Kidney (tissue), 13 donors: ENCODE measurements at regions not wholly inside any gene's neighbourhood (a gene's known extent, or its start where the extent isn't known, plus 50 kb on each side); places are given as distances from the start of the nearest gene placed in this dataset.
"Not testable (repeated sequence)": the region's sequence is repeated elsewhere in the genome, so short reads cannot be mapped to it uniquely, and the experiment has no call there.

Source experiments
- DNase-seq, 5 donors: peaks; one replicate each; pipeline ENCODE4 v3.0.0-alpha.2; 2013 to 2020
- FAIRE-seq: peaks from 2 replicates; lab custom pipeline; 2012; peaks lifted over from hg19 to GRCh38; lab: Jason Lieb, UNC
- H3K27ac ChIP-seq, 2 donors: one replicate each; pipeline ENCODE4 v1.7.0; 2013; ENCODE audit warnings: low read depth in 2 of 2, low read length in 2 of 2, inconsistent platforms in 1 of 2
- H3K27me3 ChIP-seq: one replicate; pipeline ENCODE4 v1.7.1; 2013; ENCODE audit warnings: low read length, inconsistent platforms; ENCODE audit not compliant: control insufficient read depth, insufficient read depth
- H3K36me3 ChIP-seq, 3 donors: one replicate each; pipeline versions ENCODE4 v1.7.0 to v1.7.1; 2013; ENCODE audit warnings: low read length in 3 of 3, control low read depth in 1 of 3, inconsistent platforms in 1 of 3; ENCODE audit not compliant: insufficient read depth in 3 of 3, control insufficient read depth in 2 of 3
- H3K4me1 ChIP-seq, 3 donors: one replicate each; pipeline versions ENCODE4 v1.7.0 to v1.7.1; 2013; ENCODE audit warnings: low read length in 3 of 3, inconsistent platforms in 1 of 3, low read depth in 1 of 3; ENCODE audit not compliant: control insufficient read depth in 2 of 3, insufficient read depth in 2 of 3
- H3K4me3 ChIP-seq, 3 donors: one replicate each; pipeline versions ENCODE4 v1.7.0 to v1.8.1; 2013; ENCODE audit warnings: low read length in 3 of 3, control low read depth in 1 of 3, inconsistent platforms in 1 of 3
- H3K9ac ChIP-seq, 3 donors: one replicate each; pipeline versions ENCODE4 v1.7.0 to v1.7.1; 2013; ENCODE audit warnings: low read length in 3 of 3, control low read depth in 1 of 3, inconsistent platforms in 1 of 3
- H3K9me3 ChIP-seq, 3 donors: one replicate each; pipeline versions ENCODE4 v1.7.0 to v1.7.1; 2013; ENCODE audit warnings: low read length in 3 of 3, control low read depth in 1 of 3, inconsistent platforms in 1 of 3; ENCODE audit not compliant: control insufficient read depth in 2 of 3, insufficient read depth in 1 of 3
- intact Hi-C: fragments of 100-400 bp; cut with DNase I; formaldehyde crosslinking; loops from one replicate; pipeline ENCODE4 v1.11.1; 2022
- TF ChIP-seq, protein P1 (sequence below): IDR thresholded peaks from 3 replicates; pipeline ENCODE4 v1.5.1; 2012; ENCODE audit warnings: mild to moderate bottlenecking, moderate library complexity, borderline replicate concordance; ENCODE audit not compliant: insufficient read depth; ENCODE audit errors: extremely low read depth
- donor health status: control.
- donor health status: control.
- donor health status: control.
- donor health status: control.
- donor health status: control.
- donor health status: DM: yes; HTN: yes; CAD: no.
- donor health status: Normal renal cell carcinoma (clear cell type).

DNA sequence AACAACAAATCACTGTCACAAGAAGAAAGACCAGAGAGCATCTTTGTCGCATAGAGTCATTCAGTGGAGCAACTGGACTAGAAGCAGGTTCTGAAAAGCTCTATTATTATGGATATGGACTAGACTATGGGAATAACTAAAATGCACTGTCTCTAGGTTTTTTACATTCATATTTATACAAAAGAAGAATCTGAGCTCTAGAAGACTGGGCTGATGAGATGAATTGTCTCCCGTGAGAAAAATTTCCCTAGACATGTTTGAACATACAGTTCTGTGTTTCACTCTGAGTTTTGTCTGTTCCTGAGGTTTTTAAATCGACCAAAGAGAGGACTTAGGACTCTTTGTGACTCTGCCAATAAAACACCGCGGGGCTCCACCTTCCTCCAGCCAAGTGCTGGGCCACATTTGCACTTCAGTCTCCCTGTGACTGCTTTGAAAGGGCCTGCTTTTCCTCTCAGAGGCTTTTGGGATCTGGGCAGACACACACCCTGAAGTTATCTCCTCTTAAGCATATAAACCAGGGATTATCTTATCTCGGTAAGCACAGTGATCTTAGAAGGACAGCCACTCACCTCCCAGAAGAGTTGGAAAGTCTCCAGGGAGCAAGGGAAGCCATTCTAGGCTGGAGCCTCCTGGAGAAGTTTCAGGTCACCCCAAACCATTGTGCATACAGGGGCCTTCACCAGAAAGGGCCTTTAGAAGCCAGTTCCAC, 101.0 kb upstream of the JCAD start:
- intact Hi-C loops: no loop called here
- TF ChIP-seq, protein P1, sequence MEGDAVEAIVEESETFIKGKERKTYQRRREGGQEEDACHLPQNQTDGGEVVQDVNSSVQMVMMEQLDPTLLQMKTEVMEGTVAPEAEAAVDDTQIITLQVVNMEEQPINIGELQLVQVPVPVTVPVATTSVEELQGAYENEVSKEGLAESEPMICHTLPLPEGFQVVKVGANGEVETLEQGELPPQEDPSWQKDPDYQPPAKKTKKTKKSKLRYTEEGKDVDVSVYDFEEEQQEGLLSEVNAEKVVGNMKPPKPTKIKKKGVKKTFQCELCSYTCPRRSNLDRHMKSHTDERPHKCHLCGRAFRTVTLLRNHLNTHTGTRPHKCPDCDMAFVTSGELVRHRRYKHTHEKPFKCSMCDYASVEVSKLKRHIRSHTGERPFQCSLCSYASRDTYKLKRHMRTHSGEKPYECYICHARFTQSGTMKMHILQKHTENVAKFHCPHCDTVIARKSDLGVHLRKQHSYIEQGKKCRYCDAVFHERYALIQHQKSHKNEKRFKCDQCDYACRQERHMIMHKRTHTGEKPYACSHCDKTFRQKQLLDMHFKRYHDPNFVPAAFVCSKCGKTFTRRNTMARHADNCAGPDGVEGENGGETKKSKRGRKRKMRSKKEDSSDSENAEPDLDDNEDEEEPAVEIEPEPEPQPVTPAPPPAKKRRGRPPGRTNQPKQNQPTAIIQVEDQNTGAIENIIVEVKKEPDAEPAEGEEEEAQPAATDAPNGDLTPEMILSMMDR: no peak
- DNase-seq: no peak

DNA sequence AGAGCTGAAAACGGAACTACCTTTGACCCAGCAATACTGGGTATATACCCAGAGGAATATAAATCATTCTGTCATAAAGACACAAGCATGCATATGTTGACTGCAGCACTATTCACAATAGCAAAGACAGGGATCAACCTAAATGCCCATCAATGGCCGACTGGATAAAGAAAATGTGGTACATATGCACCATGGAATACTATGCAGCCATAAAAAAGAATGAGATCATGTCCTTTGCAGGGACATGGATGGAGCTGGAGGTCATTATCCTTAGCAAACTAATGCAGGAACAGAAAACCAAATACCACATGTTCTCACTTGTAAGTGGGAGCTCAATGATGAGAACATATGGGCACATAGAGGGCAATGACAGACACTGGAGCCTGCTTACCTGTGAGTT, 100.2 kb upstream of the JCAD start:
- FAIRE-seq: not testable (repeated sequence)

More for the DNA sequence above, 101.0 kb upstream of the JCAD start:
- no peak overlapping the region for H3K27ac ChIP-seq
- H3K36me3 ChIP-seq: no peaks in the 10 kb centered on the region
- H3K4me1 ChIP-seq: no peaks in the 10 kb centered on the region
- H3K9me3 ChIP-seq: no peaks in the 10 kb centered on the region
- FAIRE-seq: no peak
- H3K27me3 ChIP-seq: no peaks in the 10 kb centered on the region
- H3K4me3 ChIP-seq: no peak overlapping the region
- no peak overlapping the region for H3K9ac ChIP-seq

DNA sequence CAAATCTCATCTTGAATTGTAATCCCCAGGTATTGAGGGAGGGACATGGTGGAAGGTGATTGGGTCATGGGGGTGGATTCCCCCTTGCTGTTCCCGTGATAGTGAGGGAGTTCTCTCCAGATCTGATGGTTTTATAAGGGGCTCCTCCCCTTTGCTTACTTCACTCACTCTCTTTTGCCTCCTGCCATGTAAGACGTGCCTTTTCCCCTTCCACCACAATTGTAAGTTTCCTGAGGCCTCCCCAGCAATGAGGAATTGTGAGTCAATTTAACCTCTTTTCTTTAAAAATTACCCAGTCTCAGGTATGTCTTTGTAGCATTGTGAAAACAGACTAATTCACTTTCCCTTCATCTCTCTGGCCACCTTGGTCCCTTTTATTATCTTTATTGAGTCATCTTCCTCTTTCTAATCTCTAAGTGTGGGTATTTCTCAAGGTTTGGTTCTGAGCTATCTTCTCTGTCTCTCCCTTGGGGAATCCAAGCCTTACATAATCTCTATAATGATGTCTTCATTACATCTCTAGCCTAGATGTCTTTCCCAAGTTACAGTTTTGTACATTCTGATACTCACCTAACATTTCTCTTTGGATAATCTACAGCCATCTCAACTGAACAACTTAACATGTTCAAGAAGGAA, 99.1 kb upstream of the JCAD start:
- TF ChIP-seq, protein P1: no peak
- Histone ChIP-seq H3K9ac (no peak overlapping the region), H3K4me1 (no peaks in the 10 kb centered on the region), H3K36me3 (no peaks in the 10 kb centered on the region), H3K9me3 (no peaks in the 10 kb centered on the region), H3K27me3 (no peaks in the 10 kb centered on the region), H3K27ac (no peak overlapping the region), H3K4me3 (no peak overlapping the region)
- DNase-seq (no peak), FAIRE-seq (no peak)
- intact Hi-C loops: no loop called here

More for the DNA sequence above, 100.2 kb upstream of the JCAD start:
- H3K4me1 ChIP-seq, H3K27me3 ChIP-seq, H3K27ac ChIP-seq, H3K9ac ChIP-seq, H3K4me3 ChIP-seq, DNase-seq, intact Hi-C loops, H3K36me3 ChIP-seq, H3K9me3 ChIP-seq: not testable (repeated sequence)

DNA sequence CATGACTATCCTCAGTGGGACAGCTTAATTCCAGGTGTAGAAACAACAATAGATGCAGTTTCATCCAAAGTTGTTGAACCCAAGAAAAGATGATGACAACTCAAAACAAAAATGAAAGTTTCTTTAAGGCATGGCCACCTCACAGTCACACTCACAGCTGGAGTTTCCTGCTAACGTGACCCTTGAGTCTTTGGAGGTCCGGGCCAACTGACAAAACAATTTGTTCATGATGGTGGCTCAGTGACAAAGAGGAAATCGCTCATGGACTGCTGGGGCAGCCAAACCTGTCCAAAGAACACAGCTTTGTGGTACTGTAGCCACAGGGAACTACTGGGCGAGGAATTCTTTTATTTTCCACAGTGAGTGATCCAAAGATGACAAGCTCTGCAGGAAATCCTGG, 96.0 kb upstream of the JCAD start:
- no peak overlapping the region for H3K9ac ChIP-seq
- intact Hi-C loops: no loop called here
- no peak overlapping the region for H3K27ac ChIP-seq
- H3K4me3 ChIP-seq: no peak overlapping the region
- H3K9me3 ChIP-seq: no peaks in the 10 kb centered on the region
- H3K36me3 ChIP-seq: no peaks in the 10 kb centered on the region
- peak in 1 of 5 donors; percentile 39 for DNase-seq
- no peak for FAIRE-seq
- TF ChIP-seq, protein P1: no peak
- H3K4me1 ChIP-seq: no peaks in the 10 kb centered on the region
- no peaks in the 10 kb centered on the region for H3K27me3 ChIP-seq
